Hematopoietic multipotent progenitor cell treated with erythropoietin and hydrocortisone succinate and interleukin-3 and kit ligand, for 15 days (in vitro differentiated cells): ENCODE measurements at regions not wholly inside any gene's neighbourhood (a gene's known extent, or its start where the extent isn't known, plus 50 kb on each side); places are given as distances from the start of the nearest gene placed in this dataset.

ENCODE experiments used
- DNase-seq: peaks from one replicate; pipeline ENCODE4 v3.0.0-alpha.2; 2015; ENCODE audit warnings: low spot score

- DNase-seq: no peak
Observed at GRCh38 chr3:104566054-104566453, 800.7 kb upstream of the ALCAM start.

GRCh38 chr3:104575634-104576033, 791.1 kb upstream of the ALCAM start:
- no peak for DNase-seq

GRCh38 chr3:104578558-104578957, 788.2 kb upstream of the ALCAM start:
- DNase-seq: no peak

- DNase-seq: no peak
Observed at GRCh38 chr3:104582092-104582491, 784.6 kb upstream of the ALCAM start.

- no peak for DNase-seq
Observed at GRCh38 chr3:104584682-104585081, 782.0 kb upstream of the ALCAM start.

- no peak for DNase-seq
Observed at GRCh38 chr3:104586344-104586743, 780.4 kb upstream of the ALCAM start.

- DNase-seq: no peak
Observed at GRCh38 chr3:104588442-104588841, 778.3 kb upstream of the ALCAM start.

GRCh38 chr3:104591776-104592175, 774.9 kb upstream of the ALCAM start:
- no peak for DNase-seq

- no peak for DNase-seq
Observed at GRCh38 chr3:104594491-104594890, 772.2 kb upstream of the ALCAM start.

GRCh38 chr3:104596054-104596453, 770.7 kb upstream of the ALCAM start:
- DNase-seq: no peak

- DNase-seq: no peak
Observed at GRCh38 chr3:104596551-104596950, 770.2 kb upstream of the ALCAM start.

GRCh38 chr3:104598848-104599511, 767.7 kb upstream of the ALCAM start:
- DNase-seq: no peak

- no peak for DNase-seq
Observed at GRCh38 chr3:104604326-104605010, 762.2 kb upstream of the ALCAM start.

- DNase-seq: no peak
Observed at GRCh38 chr3:104606812-104607211, 759.9 kb upstream of the ALCAM start.

GRCh38 chr3:104610730-104611652, 755.7 kb upstream of the ALCAM start:
- DNase-seq: no peak

GRCh38 chr3:104612218-104612617, 754.5 kb upstream of the ALCAM start:
- no peak for DNase-seq

- no peak for DNase-seq
Observed at GRCh38 chr3:104614564-104614963, 752.1 kb upstream of the ALCAM start.

- DNase-seq: no peak
Observed at GRCh38 chr3:104628185-104628789, 738.4 kb upstream of the ALCAM start.

- no peak for DNase-seq
Observed at GRCh38 chr3:104629038-104629437, 737.7 kb upstream of the ALCAM start.

- no peak for DNase-seq
Observed at GRCh38 chr3:104631254-104631653, 735.5 kb upstream of the ALCAM start.

- no peak for DNase-seq
Observed at GRCh38 chr3:104632521-104632920, 734.2 kb upstream of the ALCAM start.

- DNase-seq: no peak
Observed at GRCh38 chr3:104632947-104633346, 733.8 kb upstream of the ALCAM start.
